Smooth muscle cell (in vitro differentiated cells): ENCODE measurements at regions not wholly inside any gene's neighbourhood (a gene's known extent, or its start where the extent isn't known, plus 50 kb on each side); places are given as distances from the start of the nearest gene placed in this dataset.

Experiments used
- DNase-seq: peaks from one replicate; lab custom pipeline; 2025; ENCODE audit not compliant: unreplicated experiment; lab: John Stamatoyannopoulos, UW
- H2AFZ ChIP-seq: fragments of 200-600 bp; sonication (generic); 2 replicates; pipeline ENCODE4 v1.6.0; 2016; ENCODE audit warnings: antibody characterized with exemption, low read depth, mild to moderate bottlenecking
- H3F3A ChIP-seq: fragments of 200-600 bp; sonication (generic); 2 replicates; pipeline ENCODE4 v1.6.0; 2017; ENCODE audit warnings: antibody characterized with exemption, low read depth
- H3K27ac ChIP-seq: fragments of 200-600 bp; sonication (generic); 2 replicates; pipeline ENCODE4 v1.5.1; 2016; ENCODE audit warnings: low read depth, mild to moderate bottlenecking
- H3K27me3 ChIP-seq: fragments of 200-600 bp; sonication (generic); 2 replicates; pipeline ENCODE4 v1.6.1; 2016; ENCODE audit warnings: low read depth, mild to moderate bottlenecking
- H3K36me3 ChIP-seq: fragments of 200-600 bp; sonication (generic); 2 replicates; pipeline ENCODE4 v1.5.1; 2016; ENCODE audit warnings: low read depth
- H3K4me1 ChIP-seq: fragments of 200-600 bp; sonication (generic); 2 replicates; pipeline ENCODE4 v1.5.1; 2016; ENCODE audit warnings: low read depth
- H3K4me2 ChIP-seq: fragments of 200-600 bp; sonication (generic); 2 replicates; pipeline ENCODE4 v1.6.0; 2016; ENCODE audit warnings: mild to moderate bottlenecking
- H3K4me3 ChIP-seq: fragments of 200-600 bp; sonication (generic); 2 replicates; pipeline ENCODE4 v1.5.1; 2016; ENCODE audit warnings: mild to moderate bottlenecking
- H3K79me2 ChIP-seq: fragments of 200-600 bp; sonication (generic); 2 replicates; pipeline ENCODE4 v1.6.0; 2016; ENCODE audit warnings: low read depth, mild to moderate bottlenecking
- H3K9ac ChIP-seq: fragments of 200-600 bp; sonication (generic); 2 replicates; pipeline ENCODE4 v1.6.0; 2016; ENCODE audit warnings: low read depth
- H3K9me3 ChIP-seq: fragments of 200-600 bp; sonication (generic); replicated peaks from 2 replicates; pipeline ENCODE4 v1.5.1; 2016; ENCODE audit warnings: low read depth
- H4K20me1 ChIP-seq: fragments of 200-600 bp; sonication (generic); 2 replicates; pipeline ENCODE4 v1.6.0; 2016; ENCODE audit warnings: low read depth
- WGBS: methylation state at CpG from one replicate; pipeline ENCODE4 v1.1.7; 2016; ENCODE audit warnings: low lambda C conversion rate; 5-methylcytosine and 5-hydroxymethylcytosine counted together
- TF ChIP-seq, protein P1 (sequence below): fragments of 200-600 bp; sonication (generic); IDR thresholded peaks from 2 replicates; pipeline ENCODE4 v1.5.1; 2017; ENCODE audit warnings: borderline replicate concordance, mild to moderate bottlenecking, antibody characterized with exemption; ENCODE audit not compliant: insufficient read depth, poor library complexity, severe bottlenecking

DNA sequence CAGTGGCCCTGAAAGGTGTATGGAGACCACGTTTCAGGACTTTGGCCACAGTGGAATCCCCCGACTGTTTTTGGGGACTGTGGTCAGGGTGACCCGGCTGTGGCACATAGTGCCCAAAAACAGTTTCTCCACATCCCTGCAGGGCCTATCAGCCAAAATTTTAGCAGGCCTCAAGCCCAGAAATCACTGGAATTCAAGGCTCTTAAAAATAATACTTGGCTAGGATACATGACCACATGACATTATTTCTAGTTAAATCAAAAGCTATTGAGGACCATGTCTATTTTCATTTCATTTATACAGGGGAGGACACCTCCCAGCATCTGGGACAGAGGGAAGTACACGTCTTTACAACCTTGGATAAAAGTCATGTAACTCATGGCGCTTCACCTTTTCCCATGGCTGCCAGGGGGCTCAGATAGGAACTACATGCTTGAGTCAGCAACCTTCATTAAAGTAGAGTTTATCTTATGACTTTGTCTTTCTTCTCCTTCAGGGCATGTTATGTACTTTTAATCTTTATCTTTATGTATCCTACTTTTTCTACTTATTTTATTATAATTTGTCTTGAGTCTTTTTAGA is 70.8 kb upstream of the CD93 start:
- Histone ChIP-seq H2AFZ (no peak overlapping the region), H3K9me3 (no peaks in the 10 kb centered on the region), H3K36me3 (no peaks in the 10 kb centered on the region), H3F3A (peaks cover 2% of the 10 kb centered on the region), H3K9ac (no peak overlapping the region), H4K20me1 (no peaks in the 10 kb centered on the region), H3K4me3 (no peak overlapping the region), H3K27me3 (no peaks in the 10 kb centered on the region), H3K79me2 (no peaks in the 10 kb centered on the region), H3K4me2 (no peak overlapping the region), H3K27ac (no peak overlapping the region), H3K4me1 (peaks cover 22% of the 10 kb centered on the region)
- WGBS: 96% methylated on average over 5 of the region's 5 CpGs
- no peak for DNase-seq
- TF ChIP-seq, protein P1, sequence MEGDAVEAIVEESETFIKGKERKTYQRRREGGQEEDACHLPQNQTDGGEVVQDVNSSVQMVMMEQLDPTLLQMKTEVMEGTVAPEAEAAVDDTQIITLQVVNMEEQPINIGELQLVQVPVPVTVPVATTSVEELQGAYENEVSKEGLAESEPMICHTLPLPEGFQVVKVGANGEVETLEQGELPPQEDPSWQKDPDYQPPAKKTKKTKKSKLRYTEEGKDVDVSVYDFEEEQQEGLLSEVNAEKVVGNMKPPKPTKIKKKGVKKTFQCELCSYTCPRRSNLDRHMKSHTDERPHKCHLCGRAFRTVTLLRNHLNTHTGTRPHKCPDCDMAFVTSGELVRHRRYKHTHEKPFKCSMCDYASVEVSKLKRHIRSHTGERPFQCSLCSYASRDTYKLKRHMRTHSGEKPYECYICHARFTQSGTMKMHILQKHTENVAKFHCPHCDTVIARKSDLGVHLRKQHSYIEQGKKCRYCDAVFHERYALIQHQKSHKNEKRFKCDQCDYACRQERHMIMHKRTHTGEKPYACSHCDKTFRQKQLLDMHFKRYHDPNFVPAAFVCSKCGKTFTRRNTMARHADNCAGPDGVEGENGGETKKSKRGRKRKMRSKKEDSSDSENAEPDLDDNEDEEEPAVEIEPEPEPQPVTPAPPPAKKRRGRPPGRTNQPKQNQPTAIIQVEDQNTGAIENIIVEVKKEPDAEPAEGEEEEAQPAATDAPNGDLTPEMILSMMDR: no peak

DNA sequence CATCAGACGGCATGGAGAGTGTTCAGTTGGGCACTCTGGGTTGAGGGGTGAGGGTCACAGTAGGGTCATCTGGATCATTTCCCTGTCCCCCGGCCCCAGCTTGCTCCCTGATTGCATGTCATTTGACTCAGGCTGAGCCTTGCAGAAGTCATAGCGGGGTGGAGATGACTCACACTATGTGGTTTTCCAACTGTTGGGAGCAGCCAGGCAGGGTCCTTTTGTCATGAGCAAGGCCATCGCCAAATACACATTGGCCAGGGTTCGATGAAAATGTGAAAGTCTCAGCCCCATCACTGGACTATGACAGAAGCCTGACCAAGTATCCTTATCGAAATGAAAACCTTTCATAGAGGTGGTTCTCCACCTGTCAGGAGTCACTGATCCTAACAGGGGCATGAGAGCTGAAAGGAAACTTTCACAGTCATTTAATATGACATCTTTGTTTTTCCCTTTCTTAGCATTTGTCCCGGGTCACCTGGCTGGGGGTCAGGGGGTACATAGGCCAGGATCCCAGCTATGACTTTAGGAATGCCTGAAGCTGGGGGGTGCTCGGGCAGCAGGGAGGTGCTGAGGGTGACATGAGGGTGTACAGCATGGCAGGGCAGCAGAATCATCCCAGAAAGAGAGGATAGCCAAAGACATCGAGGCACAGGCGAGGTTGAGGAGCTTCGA is 70.2 kb upstream of the CD93 start:
- no peak overlapping the region for H2AFZ ChIP-seq
- H3K27me3 ChIP-seq: no peaks in the 10 kb centered on the region
- WGBS: 62% methylated on average over 11 of the region's 11 CpGs
- peak overlapping the region; percentile 69 for H3K4me2 ChIP-seq
- TF ChIP-seq, protein P1: no peak
- peak overlapping the region; percentile 28 for H3K27ac ChIP-seq
- no peaks in the 10 kb centered on the region for H3K79me2 ChIP-seq
- no peak overlapping the region for H3K4me3 ChIP-seq
- DNase-seq: no peak
- no peaks in the 10 kb centered on the region for H3K36me3 ChIP-seq
- peaks cover 22% of the 10 kb centered on the region for H3K4me1 ChIP-seq
- no peak overlapping the region for H3K9ac ChIP-seq
- no peaks in the 10 kb centered on the region for H4K20me1 ChIP-seq
- peaks cover 3% of the 10 kb centered on the region for H3F3A ChIP-seq
- no peaks in the 10 kb centered on the region for H3K9me3 ChIP-seq

DNA sequence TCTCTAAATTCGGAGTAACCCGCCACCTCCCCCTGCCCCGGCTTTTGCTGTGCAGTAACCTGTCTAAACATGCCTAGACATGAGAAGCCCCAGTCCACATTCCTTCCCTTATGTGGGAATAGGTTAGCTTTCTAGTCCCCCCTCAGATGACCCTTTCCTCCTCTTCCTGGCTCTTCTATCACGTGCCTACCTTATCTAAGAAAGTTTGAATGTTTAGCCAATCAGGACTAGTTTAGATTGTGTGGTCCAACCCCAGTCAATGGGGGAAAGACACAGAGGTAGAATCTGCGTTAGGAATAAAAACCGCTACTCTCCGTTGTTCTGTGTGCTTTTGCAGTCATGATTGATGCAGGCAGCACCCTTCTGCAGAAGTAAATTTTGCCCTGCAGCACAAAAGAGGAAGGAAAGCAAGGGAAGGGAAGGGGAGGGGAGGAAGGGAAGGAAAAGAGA is 69.0 kb upstream of the CD93 start:
- no peaks in the 10 kb centered on the region for H3K36me3 ChIP-seq
- WGBS: 71% methylated on average over 7 of the region's 7 CpGs
- H3K79me2 ChIP-seq: no peaks in the 10 kb centered on the region
- no peak overlapping the region for H2AFZ ChIP-seq
- H4K20me1 ChIP-seq: no peaks in the 10 kb centered on the region
- H3K4me3 ChIP-seq: no peak overlapping the region
- no peak for DNase-seq
- no peaks in the 10 kb centered on the region for H3K27me3 ChIP-seq
- H3K9ac ChIP-seq: no peak overlapping the region
- TF ChIP-seq, protein P1: no peak
- H3K4me2 ChIP-seq: no peak overlapping the region
- H3K9me3 ChIP-seq: no peaks in the 10 kb centered on the region
- H3K27ac ChIP-seq: no peak overlapping the region
- peaks cover 18% of the 10 kb centered on the region for H3K4me1 ChIP-seq
- peaks cover 3% of the 10 kb centered on the region for H3F3A ChIP-seq
